GM12872 (cell line): ENCODE measurements at regions not wholly inside any gene's neighbourhood (a gene's known extent, or its start where the extent isn't known, plus 50 kb on each side); places are given as distances from the start of the nearest gene placed in this dataset.

Experiments
- CTCF ChIP-seq: IDR thresholded peaks from 3 replicates; pipeline ENCODE4 v1.5.1; 2011; ENCODE audit warnings: low read depth, mild to moderate bottlenecking, low read length, moderate library complexity; ENCODE audit not compliant: insufficient read depth

GRCh38 chr4:79121875-79122358, 182.7 kb upstream of the PAQR3 start:
- TF ChIP-seq CTCF: no peak

- TF ChIP-seq CTCF: no peak
These were observed 182.0 kb upstream of the PAQR3 start for GRCh38 chr4:79121223-79121622.

- no peak for TF ChIP-seq CTCF
These were observed 167.8 kb upstream of the PAQR3 start for GRCh38 chr4:79107014-79107413.

- TF ChIP-seq CTCF: no peak
These were observed 149.9 kb upstream of the PAQR3 start for GRCh38 chr4:79088946-79089691.

- TF ChIP-seq CTCF: no peak
These were observed 147.8 kb upstream of the PAQR3 start for GRCh38 chr4:79087071-79087470.

GRCh38 chr4:79083406-79084010, 144.3 kb upstream of the PAQR3 start:
- no peak for TF ChIP-seq CTCF

GRCh38 chr4:79082997-79083396, 143.8 kb upstream of the PAQR3 start:
- no peak for TF ChIP-seq CTCF
